GM12873 (cell line): ENCODE measurements at regions not wholly inside any gene's neighbourhood (a gene's known extent, or its start where the extent isn't known, plus 50 kb on each side); places are given as distances from the start of the nearest gene placed in this dataset.

Source experiments
- CTCF ChIP-seq: IDR thresholded peaks from 2 replicates; pipeline ENCODE4 v1.5.1; 2012; ENCODE audit warnings: low read depth, mild to moderate bottlenecking, moderate library complexity, low read length, control low read depth; ENCODE audit not compliant: insufficient read depth; ENCODE audit errors: missing control alignments

- TF ChIP-seq CTCF = no peak
Measured at GRCh38 chr15:98226149-98226548, 265.6 kb downstream of the ARRDC4 start.

- no peak for TF ChIP-seq CTCF
Measured at GRCh38 chr15:98226578-98226977, 266.1 kb downstream of the ARRDC4 start.

- no peak for TF ChIP-seq CTCF
Measured at GRCh38 chr15:98228846-98229245, 268.3 kb downstream of the ARRDC4 start.

GRCh38 chr15:98230975-98231374 lies 270.5 kb downstream of the ARRDC4 start:
- TF ChIP-seq CTCF = no peak

DNA sequence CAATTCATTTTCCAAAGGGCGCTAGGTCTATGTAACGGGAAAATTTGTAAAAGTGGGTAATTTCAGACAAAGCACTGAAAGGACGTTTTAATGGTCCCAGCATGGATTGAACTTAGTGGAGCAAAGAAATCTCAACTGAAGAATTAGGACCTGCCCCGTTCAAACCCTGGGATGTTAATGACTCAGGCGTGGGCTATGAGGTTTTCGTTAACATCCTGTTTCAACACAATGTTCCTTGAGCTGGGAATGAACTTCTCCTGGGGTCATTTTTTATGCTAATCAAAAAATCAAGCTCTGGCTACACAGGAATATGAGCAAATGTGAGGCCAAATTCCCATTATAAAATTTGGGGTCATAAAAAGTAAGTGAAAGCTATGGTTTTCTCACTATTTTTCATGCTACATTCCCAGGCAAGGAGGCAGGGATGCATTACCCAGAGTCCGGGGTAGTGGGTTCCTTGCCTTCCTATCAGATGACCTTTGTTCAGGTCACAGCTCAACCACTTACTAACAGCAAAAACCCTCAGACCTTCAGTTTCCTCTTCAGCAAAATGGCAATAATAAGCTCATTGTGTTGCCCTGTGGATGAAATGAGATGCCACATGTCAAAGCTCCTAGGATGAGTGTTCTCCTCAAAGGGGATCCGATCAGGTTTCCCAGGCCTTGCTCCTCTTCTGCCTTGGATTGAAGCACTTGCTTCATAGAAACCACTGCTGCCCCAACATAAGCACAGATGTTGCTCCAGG lies 271.4 kb downstream of the ARRDC4 start:
- no peak for TF ChIP-seq CTCF

- TF ChIP-seq CTCF = no peak
Measured at GRCh38 chr15:98232761-98233160, 272.3 kb downstream of the ARRDC4 start.

DNA sequence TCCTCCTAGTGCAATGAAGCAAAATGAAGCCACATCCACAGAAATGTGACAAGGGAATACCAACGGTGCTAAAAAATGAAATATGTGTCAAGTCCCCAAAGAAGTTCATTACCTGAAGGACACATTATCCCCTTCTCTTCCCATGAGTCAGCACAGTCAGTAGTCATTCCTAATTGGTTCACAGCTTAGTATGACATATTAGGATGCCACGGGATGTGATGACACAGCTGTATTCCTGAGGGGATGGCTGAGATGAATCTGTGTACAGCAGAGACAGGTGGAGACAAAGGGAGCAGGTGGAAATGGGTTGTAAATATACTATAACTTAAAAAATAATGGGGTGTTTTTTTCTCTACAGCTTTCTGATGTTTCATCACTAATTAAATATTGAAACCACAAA lies 273.4 kb downstream of the ARRDC4 start:
- no peak for TF ChIP-seq CTCF
